ENCODE measurements at regions not wholly inside any gene's neighbourhood (a gene's known extent, or its start where the extent isn't known, plus 50 kb on each side); places are given as distances from the start of the nearest gene placed in this dataset.

DNA sequence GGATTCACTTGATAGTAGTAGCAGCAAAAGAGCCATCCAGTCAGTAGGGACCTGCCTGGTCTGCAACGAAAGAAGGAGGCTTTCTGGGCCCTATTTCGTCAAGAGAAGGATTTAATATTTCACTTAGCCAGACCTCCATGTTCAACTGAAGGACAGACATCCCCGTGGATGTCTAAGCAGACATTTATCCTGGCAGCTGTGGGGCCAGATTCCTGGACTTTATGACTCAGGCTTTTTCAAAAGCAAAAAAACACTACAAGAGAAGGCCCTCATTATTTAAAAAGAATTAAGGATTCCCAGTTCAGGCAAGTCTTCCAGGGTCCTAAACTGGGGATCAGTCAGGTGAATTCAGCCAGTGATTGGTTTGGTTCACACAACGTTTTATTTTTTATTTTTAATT is 88.5 kb upstream of the TSPAN5 start:
- intact Hi-C loops (cut with micrococcal nuclease; ENCODE audit: unreplicated experiment) = loop anchor here (5.0 to 10.0 kb wide), 5 partner anchors 80 to 308 kb away; partner anchors contain the start of gene EIF4E
- POLR2A ChIA-PET (ENCODE audit: low non-redundant PET) = no interaction called here
- H3K27ac ChIP-seq (ENCODE audit: low read depth, low read length, poor library complexity, severe bottlenecking) = peak overlapping the region; percentile 84
- CTCF ChIA-PET = no interaction called here
- no TSS peak for BruUV-seq (replicated peaks)
- H3K27me3 ChIP-seq (replicated peaks; ENCODE audit: insufficient read depth, low read depth, low read length, poor library complexity) = no peaks in the 10 kb centered on the region
- no peaks in the 10 kb centered on the region for H3K36me3 ChIP-seq (ENCODE audit: insufficient read depth, low read length, poor library complexity, severe bottlenecking)
- no peak overlapping the region for H3K4me3 ChIP-seq (ENCODE audit: low read depth, low read length, poor library complexity, severe bottlenecking)
- no peak for DNase-seq (ENCODE audit: low spot score)
- no peaks in the 10 kb centered on the region for H3K9me3 ChIP-seq (ENCODE audit: low read depth, low read length, poor library complexity, severe bottlenecking)
- TF ChIP-seq EZH2 (IDR thresholded peaks at IDR 0.05; ENCODE audit: borderline replicate concordance, low read depth, low read length, poor library complexity, severe bottlenecking) = no peak
- TF ChIP-seq, protein P1, sequence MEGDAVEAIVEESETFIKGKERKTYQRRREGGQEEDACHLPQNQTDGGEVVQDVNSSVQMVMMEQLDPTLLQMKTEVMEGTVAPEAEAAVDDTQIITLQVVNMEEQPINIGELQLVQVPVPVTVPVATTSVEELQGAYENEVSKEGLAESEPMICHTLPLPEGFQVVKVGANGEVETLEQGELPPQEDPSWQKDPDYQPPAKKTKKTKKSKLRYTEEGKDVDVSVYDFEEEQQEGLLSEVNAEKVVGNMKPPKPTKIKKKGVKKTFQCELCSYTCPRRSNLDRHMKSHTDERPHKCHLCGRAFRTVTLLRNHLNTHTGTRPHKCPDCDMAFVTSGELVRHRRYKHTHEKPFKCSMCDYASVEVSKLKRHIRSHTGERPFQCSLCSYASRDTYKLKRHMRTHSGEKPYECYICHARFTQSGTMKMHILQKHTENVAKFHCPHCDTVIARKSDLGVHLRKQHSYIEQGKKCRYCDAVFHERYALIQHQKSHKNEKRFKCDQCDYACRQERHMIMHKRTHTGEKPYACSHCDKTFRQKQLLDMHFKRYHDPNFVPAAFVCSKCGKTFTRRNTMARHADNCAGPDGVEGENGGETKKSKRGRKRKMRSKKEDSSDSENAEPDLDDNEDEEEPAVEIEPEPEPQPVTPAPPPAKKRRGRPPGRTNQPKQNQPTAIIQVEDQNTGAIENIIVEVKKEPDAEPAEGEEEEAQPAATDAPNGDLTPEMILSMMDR (conservative IDR thresholded peaks at IDR 0.05; ENCODE audit: low read depth, low read length) = no peak
- peaks cover 46% of the 10 kb centered on the region for H3K4me1 ChIP-seq (ENCODE audit: insufficient read depth, low read length, poor library complexity, severe bottlenecking)

DNA sequence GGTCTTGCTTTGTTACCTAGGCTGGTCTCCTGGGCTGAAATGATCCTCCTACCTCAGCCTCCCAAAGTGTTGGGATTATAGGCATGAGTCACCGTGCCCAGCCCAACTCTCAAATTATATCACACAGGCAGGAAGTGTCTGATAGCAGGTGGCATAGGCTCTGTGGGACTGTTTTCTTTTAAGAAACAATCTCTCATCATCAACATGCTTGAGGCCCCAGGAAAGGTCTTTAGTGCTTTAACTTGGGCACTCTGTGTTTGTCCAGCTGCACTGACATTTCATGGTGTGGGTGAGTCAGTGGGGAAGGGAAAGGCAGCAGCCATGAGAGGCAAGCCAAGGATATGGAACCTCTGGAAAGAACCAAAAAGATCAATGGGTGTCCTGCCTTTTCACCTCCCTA is 88.1 kb upstream of the TSPAN5 start:
- Histone ChIP-seq H3K9me3 (ENCODE audit: low read depth, low read length, poor library complexity, severe bottlenecking) (no peaks in the 10 kb centered on the region), H3K4me1 (ENCODE audit: insufficient read depth, low read length, poor library complexity, severe bottlenecking) (peaks cover 46% of the 10 kb centered on the region), H3K27me3 (replicated peaks; ENCODE audit: insufficient read depth, low read depth, low read length, poor library complexity) (no peaks in the 10 kb centered on the region), H3K27ac (ENCODE audit: low read depth, low read length, poor library complexity, severe bottlenecking) (peak overlapping the region; percentile 84), H3K4me3 (ENCODE audit: low read depth, low read length, poor library complexity, severe bottlenecking) (no peak overlapping the region), H3K36me3 (ENCODE audit: insufficient read depth, low read length, poor library complexity, severe bottlenecking) (no peaks in the 10 kb centered on the region)
- peak; percentile 44 for DNase-seq (ENCODE audit: low spot score)
- POLR2A ChIA-PET (ENCODE audit: low non-redundant PET) = no interaction called here
- TF ChIP-seq EZH2 (IDR thresholded peaks at IDR 0.05; ENCODE audit: borderline replicate concordance, low read depth, low read length, poor library complexity, severe bottlenecking) = no peak
- TF ChIP-seq, protein P1 (conservative IDR thresholded peaks at IDR 0.05; ENCODE audit: low read depth, low read length) = no peak
- intact Hi-C loops (cut with micrococcal nuclease; ENCODE audit: unreplicated experiment) = loop anchor here (5.0 to 10.0 kb wide), 5 partner anchors 81 to 308 kb away; partner anchors contain the start of gene EIF4E
- CTCF ChIA-PET = no interaction called here
- no TSS peak for BruUV-seq (replicated peaks)

DNA sequence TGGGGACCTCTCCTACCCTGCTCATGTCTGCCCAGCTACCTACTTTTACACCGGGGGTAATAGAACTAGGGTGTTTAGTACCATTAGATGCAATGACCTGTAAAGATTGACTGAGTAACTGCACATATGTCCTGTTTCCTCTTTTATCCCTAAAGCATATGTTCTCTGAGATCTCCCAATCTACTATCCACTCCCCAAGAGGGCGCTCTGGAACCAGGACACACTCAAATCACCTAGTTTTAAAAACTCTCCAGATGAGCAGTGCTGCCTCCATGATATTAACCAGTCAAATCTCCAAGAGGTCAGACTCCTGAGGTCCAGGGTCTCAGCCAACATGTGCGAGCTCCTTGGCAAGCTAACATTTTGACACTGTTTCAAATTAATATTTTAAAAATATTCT is 87.0 kb upstream of the TSPAN5 start:
- POLR2A ChIA-PET (ENCODE audit: low non-redundant PET) = no interaction called here
- H3K27me3 ChIP-seq (replicated peaks; ENCODE audit: insufficient read depth, low read depth, low read length, poor library complexity) = no peaks in the 10 kb centered on the region
- H3K4me3 ChIP-seq (ENCODE audit: low read depth, low read length, poor library complexity, severe bottlenecking) = no peak overlapping the region
- intact Hi-C loops (cut with micrococcal nuclease; ENCODE audit: unreplicated experiment) = loop anchor here (5.0 to 10.0 kb wide), 5 partner anchors 82 to 309 kb away; partner anchors contain the start of gene EIF4E
- H3K9me3 ChIP-seq (ENCODE audit: low read depth, low read length, poor library complexity, severe bottlenecking) = no peaks in the 10 kb centered on the region
- peaks cover 46% of the 10 kb centered on the region for H3K4me1 ChIP-seq (ENCODE audit: insufficient read depth, low read length, poor library complexity, severe bottlenecking)
- peak; percentile 46 for DNase-seq (ENCODE audit: low spot score)
- CTCF ChIA-PET = no interaction called here
- no TSS peak for BruUV-seq (replicated peaks)
- no peak overlapping the region for H3K27ac ChIP-seq (ENCODE audit: low read depth, low read length, poor library complexity, severe bottlenecking)
- no peaks in the 10 kb centered on the region for H3K36me3 ChIP-seq (ENCODE audit: insufficient read depth, low read length, poor library complexity, severe bottlenecking)
- TF ChIP-seq, protein P1 (conservative IDR thresholded peaks at IDR 0.05; ENCODE audit: low read depth, low read length) = peak; percentile 67
- no peak for TF ChIP-seq EZH2 (IDR thresholded peaks at IDR 0.05; ENCODE audit: borderline replicate concordance, low read depth, low read length, poor library complexity, severe bottlenecking)

Measured in A673 (cell line).